ENCODE measurements at regions not wholly inside any gene's neighbourhood (a gene's known extent, or its start where the extent isn't known, plus 50 kb on each side); places are given as distances from the start of the nearest gene placed in this dataset.

- TF ChIP-seq CTCF (conservative IDR thresholded peaks at IDR 0.05) (no peak), EZH2 (IDR thresholded peaks at IDR 0.05; ENCODE audit: low read depth) (no peak)
These were observed 68.1 kb upstream of the IFFO2 start for GRCh38 chr1:19024532-19024931.
